Cerebellar nuclear complex (tissue), 1 donor: ENCODE measurements at regions not wholly inside any gene's neighbourhood (a gene's known extent, or its start where the extent isn't known, plus 50 kb on each side); places are given as distances from the start of the nearest gene placed in this dataset.

Source experiments
- DNase-seq, 2 experiments: peaks; one replicate each; lab custom pipeline; 2025; lab: John Stamatoyannopoulos, UW

DNA sequence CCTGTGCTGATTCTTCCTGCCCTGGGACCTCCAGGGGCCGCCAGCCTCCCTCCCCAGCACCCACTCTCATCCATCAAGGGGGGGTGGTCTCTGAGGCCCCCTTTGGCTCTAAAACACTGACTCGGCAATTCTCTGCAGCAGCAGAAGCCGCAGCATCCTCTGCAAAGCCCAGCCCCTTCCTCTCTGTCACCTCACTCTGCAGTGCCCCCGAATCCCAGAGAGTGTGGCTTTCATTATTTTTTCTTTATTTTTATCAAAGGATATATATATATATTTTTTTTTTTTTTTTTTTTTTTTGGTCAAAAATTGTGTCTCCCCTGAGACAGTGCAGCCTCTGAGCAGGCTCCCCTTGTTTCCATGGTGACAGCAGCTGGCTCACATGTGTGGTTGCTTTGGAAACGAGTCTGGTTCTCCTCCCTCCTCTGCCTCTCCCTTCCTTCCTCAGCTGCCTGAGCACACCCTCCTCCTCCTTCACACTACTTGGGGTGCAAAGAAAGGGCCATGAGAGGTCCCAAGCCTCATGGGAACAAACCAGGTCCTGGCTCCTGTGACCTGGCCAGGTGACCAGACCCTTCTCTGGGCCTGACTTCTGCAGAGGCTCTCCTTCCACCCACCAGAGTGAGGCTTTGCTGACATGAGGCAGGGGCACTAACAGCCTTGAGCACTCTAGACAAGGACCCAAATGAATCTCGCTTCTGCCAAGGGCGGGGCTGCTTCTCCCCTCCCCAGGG, 100.5 kb downstream of the LRRC74A start:
- no peak for DNase-seq

DNA sequence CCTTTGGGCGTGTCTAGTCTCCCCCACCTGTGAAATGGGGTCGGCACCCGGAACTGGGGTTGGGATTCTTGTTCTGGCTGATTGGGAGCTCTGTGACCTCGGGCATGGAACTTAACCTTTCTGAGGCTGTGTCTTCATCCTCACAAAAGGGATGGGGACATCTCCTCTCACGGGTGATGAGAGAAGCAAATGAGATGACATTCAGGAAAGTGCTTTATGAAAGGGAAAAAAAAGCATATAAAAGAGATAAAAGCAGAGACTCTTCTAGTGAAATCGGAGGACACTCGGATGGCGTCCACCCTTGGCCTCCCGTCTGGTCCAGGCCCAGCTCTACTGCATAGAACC, 98.9 kb downstream of the LRRC74A start:
- DNase-seq, result no peak

DNA sequence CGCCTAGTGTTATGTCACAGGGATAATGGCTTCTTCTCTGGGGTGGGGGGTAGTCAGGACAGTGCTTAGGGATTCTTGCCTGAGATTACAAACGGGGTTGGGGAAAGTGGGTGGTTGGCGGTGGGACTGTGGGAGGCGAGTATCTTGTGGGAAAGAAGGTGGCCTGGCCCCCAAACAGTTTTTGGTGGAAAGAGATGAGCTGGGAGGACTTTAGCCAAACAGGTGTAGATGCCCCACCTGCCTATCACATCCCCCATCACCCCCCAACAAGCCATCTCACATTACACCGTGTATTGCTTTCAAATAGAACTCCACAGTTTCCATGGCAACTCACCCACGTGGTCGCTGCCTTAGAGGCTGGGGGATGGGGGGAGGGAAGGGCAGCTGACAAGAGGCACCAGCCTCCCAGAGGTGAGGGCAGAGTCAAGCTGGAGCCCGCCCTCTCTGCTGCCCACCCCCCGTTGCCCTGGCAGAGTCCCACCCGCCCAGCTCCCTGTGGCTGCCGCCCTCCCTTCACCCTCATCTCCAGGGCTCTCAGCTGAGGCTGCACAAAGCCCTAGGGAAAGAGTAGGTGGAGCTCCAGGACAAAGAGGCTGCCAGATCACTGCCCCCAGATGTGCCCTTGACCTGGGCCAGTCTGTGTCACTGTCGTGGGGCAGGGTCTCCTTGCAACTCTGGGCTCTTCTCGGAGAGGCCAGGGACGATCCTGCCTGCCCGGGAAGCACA, 98.3 kb downstream of the LRRC74A start:
- DNase-seq, result no peak

DNA sequence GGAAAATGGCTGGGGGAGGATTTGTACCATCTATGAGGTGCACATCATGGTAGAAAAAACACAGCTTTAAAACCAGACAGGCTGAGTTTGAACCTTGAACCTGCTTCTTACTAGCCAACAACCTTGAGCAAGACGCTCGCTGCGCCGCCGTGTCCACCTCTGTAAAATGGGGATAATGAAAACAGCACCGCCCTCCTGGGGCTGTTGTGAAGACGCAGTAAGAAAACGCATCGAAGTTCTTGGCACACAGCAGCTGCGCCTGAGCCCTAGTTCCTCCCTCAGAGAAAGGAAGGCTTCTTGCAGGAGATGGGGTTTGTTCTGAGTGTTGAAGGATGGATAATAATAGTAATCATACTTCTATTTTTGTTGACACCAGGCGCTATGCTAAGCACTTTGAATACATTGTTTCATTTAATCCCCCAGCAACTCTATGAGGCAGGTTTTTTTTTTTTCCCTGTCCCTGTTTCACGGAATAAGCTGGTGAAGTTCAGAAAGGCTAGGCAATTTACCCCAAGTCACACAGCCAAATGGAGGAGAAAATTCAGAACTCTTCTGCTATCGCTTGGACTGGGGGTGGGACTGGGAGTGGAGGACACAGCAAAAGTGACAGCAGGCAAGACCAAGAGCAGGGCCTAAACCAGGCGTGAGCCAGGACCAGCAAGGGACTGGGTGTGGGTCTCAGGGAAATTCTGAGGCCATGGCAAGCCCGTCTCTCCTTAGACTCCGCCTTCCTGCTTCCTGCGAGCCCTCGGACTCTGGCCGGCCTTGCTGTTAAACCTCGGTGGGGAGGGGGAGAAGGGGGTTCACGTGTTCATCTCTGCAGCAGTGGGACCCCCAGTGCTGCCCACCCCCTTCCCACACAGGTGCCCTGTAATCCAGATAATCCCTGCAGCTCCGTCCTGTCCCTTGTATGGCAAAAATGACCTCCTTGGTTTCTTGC, 97.5 kb downstream of the LRRC74A start:
- DNase-seq, result no peak

DNA sequence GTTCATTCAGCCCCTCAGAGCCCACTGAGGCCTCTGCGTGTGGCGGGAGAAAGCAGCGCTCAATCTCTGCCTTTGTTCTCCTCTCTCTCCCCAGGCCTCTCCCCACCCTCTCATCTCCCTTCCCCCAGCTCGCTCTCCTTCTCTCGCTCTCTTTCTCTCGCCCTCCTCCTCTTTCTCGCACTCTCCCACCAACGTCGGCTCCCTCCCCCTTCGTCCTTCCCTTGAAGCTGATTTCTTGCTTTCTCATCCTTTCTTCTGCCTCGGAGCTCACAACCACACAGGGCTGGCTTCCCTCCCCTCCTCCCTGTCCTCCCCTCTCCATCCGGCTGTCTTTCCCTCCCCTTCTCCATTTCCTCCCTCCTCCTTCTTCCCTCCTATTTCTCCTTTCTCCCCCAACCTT, 96.4 kb downstream of the LRRC74A start:
- no peak for DNase-seq

DNA sequence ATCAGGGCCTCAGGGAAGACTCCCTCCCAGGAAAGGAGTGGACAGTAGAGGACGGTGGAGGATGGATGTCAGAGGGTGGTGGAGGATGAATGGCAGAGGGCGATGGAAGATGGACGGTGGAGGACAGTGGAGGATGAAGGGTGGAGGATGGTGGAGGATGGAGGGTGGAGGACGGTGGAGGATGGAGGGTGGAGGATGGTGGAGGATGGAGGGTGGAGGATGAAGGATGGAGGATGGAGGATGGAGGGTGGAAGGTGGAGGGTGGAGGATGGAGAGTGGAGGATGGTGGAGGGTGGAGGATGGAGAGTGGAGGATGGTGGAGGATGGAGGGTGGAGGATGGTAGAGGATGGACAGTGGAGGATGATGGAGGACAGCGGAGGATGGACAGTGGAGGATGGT, 95.9 kb downstream of the LRRC74A start:
- no peak for DNase-seq

DNA sequence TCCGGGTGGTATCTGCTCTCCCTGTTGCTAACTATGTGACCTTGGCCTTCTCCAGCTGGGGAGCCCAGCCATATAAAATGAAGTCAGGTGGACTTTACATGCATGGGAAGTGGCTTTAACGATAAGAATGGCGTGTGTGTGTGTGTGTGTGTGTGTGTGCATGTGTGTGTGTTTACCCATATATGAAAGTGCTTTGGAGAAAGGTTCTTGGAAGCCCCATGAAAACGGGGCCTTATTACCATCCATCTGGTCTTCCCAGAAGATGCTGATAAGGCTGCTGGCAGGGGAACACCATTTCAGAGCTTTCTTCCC, 94.8 kb downstream of the LRRC74A start:
- DNase-seq, result no peak

DNA sequence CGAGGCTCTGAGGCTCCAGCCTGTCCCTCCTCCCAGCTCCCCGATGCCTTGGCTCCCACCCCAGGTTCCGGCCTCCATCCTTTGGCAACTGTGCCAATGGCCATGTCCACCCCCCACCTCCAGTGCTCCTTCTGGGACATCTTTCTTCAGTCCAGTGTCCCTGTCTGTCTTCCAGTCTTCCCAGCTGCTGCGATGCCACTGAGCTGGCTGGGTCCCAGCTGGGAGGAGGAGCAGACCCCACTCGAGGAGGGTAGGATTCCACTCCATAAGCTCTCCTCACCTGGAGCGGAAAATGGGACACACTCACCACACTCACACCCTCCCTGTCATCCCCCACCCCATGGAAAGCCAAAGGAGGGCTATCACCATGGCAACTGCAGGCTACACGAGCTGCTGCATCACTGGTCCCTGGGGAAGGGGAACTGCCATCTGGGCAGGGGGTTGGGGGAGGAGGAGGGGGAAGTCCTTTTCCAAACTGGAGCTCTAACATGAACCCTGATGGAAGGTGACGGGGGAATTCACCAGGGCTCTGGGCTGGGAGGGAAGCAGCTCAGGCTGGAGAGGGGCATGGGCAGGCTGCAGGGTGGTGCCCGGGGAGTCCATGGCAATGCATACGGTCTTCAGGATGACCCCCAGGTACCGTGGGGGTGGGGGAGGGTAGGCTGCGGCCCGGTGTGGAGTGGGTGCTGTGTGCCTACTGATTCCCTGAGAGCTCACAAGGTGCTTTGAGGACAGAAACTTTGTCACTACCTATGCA, 94.3 kb downstream of the LRRC74A start:
- DNase-seq, result no peak

DNA sequence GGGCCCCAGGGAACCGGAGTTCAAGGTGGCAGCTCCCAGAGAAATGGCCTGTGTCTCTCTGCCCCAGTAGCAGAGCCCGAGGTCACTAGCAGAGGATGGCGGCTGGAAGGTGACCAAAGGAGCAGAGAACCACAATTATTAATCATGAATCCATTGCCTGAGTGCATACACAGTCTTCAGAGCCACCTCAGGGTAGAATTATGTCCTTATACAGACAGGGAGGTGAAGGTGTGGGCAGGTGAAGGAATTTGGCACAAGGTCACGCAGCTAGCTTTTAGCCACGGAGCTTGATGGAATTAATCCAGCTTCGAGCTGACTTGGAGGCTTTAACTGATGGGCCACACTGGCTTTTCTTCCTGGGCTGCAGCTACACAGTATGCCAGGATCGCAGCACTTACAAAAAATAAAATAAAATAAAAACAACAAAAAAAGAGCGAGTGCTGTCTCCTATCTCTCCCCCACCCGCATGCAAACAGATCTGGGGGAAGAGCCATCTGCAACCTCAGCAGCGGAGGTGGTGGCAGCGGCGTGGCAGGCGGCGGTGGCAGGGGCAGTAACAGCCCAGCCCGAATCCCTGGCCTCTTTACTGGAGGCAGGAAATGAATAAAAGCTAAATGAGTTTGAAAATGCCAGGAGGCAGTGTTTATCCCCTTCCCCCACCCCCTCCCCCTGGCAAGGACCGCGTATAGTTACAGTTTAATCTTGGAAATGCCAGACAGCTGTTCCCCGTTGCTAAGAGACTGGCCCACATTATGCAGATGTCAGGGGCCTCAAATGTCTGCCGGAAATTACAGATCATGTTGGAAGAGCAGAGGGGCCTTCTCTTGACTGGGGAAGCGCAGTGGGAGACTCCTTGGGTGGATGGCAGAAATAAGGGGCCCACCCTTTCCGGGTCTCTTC, 93.5 kb downstream of the LRRC74A start:
- DNase-seq, result no peak
